ENCODE measurements at regions not wholly inside any gene's neighbourhood (a gene's known extent, or its start where the extent isn't known, plus 50 kb on each side); places are given as distances from the start of the nearest gene placed in this dataset.

DNA sequence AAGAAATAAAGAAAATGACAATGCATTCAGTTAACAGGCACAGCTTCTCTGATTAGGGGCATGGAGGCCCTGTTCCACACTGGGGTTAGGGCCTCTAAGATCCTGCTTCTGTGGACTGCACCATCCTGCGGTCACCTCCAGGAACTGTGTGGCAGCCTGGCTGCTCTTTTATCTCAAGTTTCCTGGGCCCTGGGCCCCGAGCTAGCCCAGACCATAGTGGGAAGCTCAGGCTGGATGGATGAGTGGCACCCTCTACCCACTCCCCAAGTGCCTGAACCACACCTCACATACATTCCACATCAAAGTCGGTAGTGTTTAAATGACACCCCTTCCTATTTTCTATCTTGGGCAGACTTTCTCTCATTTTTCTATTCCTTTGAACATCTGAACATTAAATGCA, 461.5 kb upstream of the MKI67 start:
- no peaks in the 10 kb centered on the region for H3K36me3 ChIP-seq (ENCODE audit: control insufficient read depth in 4 of 4, insufficient read depth in 4 of 4, low read length in 4 of 4)
- WGBS, 2 donors, result 86 to 88% methylated on average over 3 of the region's 3 CpGs
- TF ChIP-seq CTCF (IDR thresholded peaks at IDR 0.05; ENCODE audit: control extremely low read depth, extremely low read depth), result no peak
- peaks cover 0 to 6% (median 0%) of the 10 kb centered on the region in 4 donors for H3K9me3 ChIP-seq (ENCODE audit: control insufficient read depth in 4 of 4, insufficient read depth in 3 of 4, low read length in 3 of 4)
- no peak overlapping the region for H3K4me3 ChIP-seq
- H3K4me1 ChIP-seq (ENCODE audit: control insufficient read depth in 5 of 5, insufficient read depth in 5 of 5, low read length in 5 of 5), result no peaks in the 10 kb centered on the region
- H3K27ac ChIP-seq (ENCODE audit: low read depth in 1 of 2, low read length in 1 of 2), result no peak overlapping the region
- DNase-seq (no peak), ATAC-seq (ENCODE audit: insufficient read depth, low FRiP score) (no peak)
- no peaks in the 10 kb centered on the region for H3K27me3 ChIP-seq (ENCODE audit: control insufficient read depth in 3 of 3, insufficient read depth in 3 of 3, low read length in 2 of 3)
- no peak overlapping the region for H3K9ac ChIP-seq (ENCODE audit: insufficient read depth in 1 of 2, low read length in 2 of 2)

- no peak overlapping the region for H3K4me3 ChIP-seq
- no peak overlapping the region for H3K9ac ChIP-seq (ENCODE audit: insufficient read depth in 1 of 2, low read length in 2 of 2)
- no peak overlapping the region for H3K27ac ChIP-seq (ENCODE audit: low read depth in 1 of 2, low read length in 1 of 2)
- H3K36me3 ChIP-seq (ENCODE audit: control insufficient read depth in 4 of 4, insufficient read depth in 4 of 4, low read length in 4 of 4), result no peaks in the 10 kb centered on the region
- no peaks in the 10 kb centered on the region for H3K27me3 ChIP-seq (ENCODE audit: control insufficient read depth in 3 of 3, insufficient read depth in 3 of 3, low read length in 2 of 3)
- no peak for TF ChIP-seq CTCF (IDR thresholded peaks at IDR 0.05; ENCODE audit: control extremely low read depth, extremely low read depth)
- ATAC-seq (ENCODE audit: insufficient read depth, low FRiP score) (no peak), DNase-seq (no peak)
- H3K4me1 ChIP-seq (ENCODE audit: control insufficient read depth in 5 of 5, insufficient read depth in 5 of 5, low read length in 5 of 5), result no peaks in the 10 kb centered on the region
- H3K9me3 ChIP-seq (ENCODE audit: control insufficient read depth in 4 of 4, insufficient read depth in 3 of 4, low read length in 3 of 4), result peaks cover 0 to 6% (median 0%) of the 10 kb centered on the region in 4 donors
Observed at GRCh38 chr10:128588402-128588801, 462.2 kb upstream of the MKI67 start.

DNA sequence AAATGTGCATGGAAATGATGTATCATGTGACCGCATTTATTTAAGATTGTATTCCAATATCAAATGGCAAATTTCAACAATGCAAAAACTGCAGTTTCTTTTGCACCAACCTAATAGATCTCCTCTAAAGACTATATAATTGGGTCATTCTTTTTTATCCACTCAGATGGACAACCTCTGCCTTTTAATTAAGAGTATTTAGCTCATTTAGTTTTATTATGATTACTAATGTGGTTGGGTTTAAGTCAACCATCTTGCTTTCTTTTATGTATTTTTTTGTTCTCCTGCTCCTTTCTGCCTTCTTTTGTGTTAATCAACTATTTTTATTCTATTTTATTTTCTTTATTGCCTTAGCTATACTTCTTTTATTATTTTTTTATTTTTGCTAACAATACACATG, 468.5 kb upstream of the MKI67 start:
- H3K9me3 ChIP-seq (ENCODE audit: control insufficient read depth in 4 of 4, insufficient read depth in 3 of 4, low read length in 3 of 4), result peaks cover 0 to 4% (median 0%) of the 10 kb centered on the region in 4 donors
- 97 to 98% methylated on average over 1 of the region's 1 CpG for WGBS, 2 donors
- TF ChIP-seq CTCF (IDR thresholded peaks at IDR 0.05; ENCODE audit: control extremely low read depth, extremely low read depth), result no peak
- H3K27ac ChIP-seq (ENCODE audit: low read depth in 1 of 2, low read length in 1 of 2), result no peak overlapping the region
- ATAC-seq (ENCODE audit: insufficient read depth, low FRiP score) (no peak), DNase-seq (no peak)
- no peaks in the 10 kb centered on the region for H3K36me3 ChIP-seq (ENCODE audit: control insufficient read depth in 4 of 4, insufficient read depth in 4 of 4, low read length in 4 of 4)
- H3K4me3 ChIP-seq, result no peak overlapping the region
- no peaks in the 10 kb centered on the region for H3K4me1 ChIP-seq (ENCODE audit: control insufficient read depth in 5 of 5, insufficient read depth in 5 of 5, low read length in 5 of 5)
- no peaks in the 10 kb centered on the region for H3K27me3 ChIP-seq (ENCODE audit: control insufficient read depth in 3 of 3, insufficient read depth in 3 of 3, low read length in 2 of 3)
- no peak overlapping the region for H3K9ac ChIP-seq (ENCODE audit: insufficient read depth in 1 of 2, low read length in 2 of 2)

GRCh38 chr10:128596906-128597305, 470.7 kb upstream of the MKI67 start:
- WGBS, 2 donors, result 82 to 90% methylated on average over 4 of the region's 4 CpGs
- peaks cover 0 to 4% (median 0%) of the 10 kb centered on the region in 4 donors for H3K9me3 ChIP-seq (ENCODE audit: control insufficient read depth in 4 of 4, insufficient read depth in 3 of 4, low read length in 3 of 4)
- ATAC-seq (ENCODE audit: insufficient read depth, low FRiP score) (no peak), DNase-seq (no peak)
- H3K36me3 ChIP-seq (ENCODE audit: control insufficient read depth in 4 of 4, insufficient read depth in 4 of 4, low read length in 4 of 4), result no peaks in the 10 kb centered on the region
- no peak overlapping the region for H3K9ac ChIP-seq (ENCODE audit: insufficient read depth in 1 of 2, low read length in 2 of 2)
- H3K27me3 ChIP-seq (ENCODE audit: control insufficient read depth in 3 of 3, insufficient read depth in 3 of 3, low read length in 2 of 3), result no peaks in the 10 kb centered on the region
- no peaks in the 10 kb centered on the region for H3K4me1 ChIP-seq (ENCODE audit: control insufficient read depth in 5 of 5, insufficient read depth in 5 of 5, low read length in 5 of 5)
- TF ChIP-seq CTCF (IDR thresholded peaks at IDR 0.05; ENCODE audit: control extremely low read depth, extremely low read depth), result no peak
- no peak overlapping the region for H3K4me3 ChIP-seq
- H3K27ac ChIP-seq (ENCODE audit: low read depth in 1 of 2, low read length in 1 of 2), result no peak overlapping the region

Data from lung (tissue), 11 donors.